Fibroblast of skin of left biceps (primary cell): ENCODE measurements at regions not wholly inside any gene's neighbourhood (a gene's known extent, or its start where the extent isn't known, plus 50 kb on each side); places are given as distances from the start of the nearest gene placed in this dataset.
"Not testable (repeated sequence)": the region's sequence is repeated elsewhere in the genome, so short reads cannot be mapped to it uniquely, and the experiment has no call there.

ENCODE experiments used
- DNase-seq, 2 experiments: peaks; one replicate each; pipeline ENCODE4 v3.0.0-alpha.2; 2013; ENCODE audit warnings: low read depth in 2 of 2

GRCh38 chr3:95627293-95627692 is 1187.1 kb upstream of the EPHA6 start:
- DNase-seq = no peak

GRCh38 chr3:95627697-95628096 is 1186.7 kb upstream of the EPHA6 start:
- no peak for DNase-seq

- no peak for DNase-seq
These were observed 1184.6 kb upstream of the EPHA6 start for GRCh38 chr3:95629802-95630201.

- no peak for DNase-seq
These were observed 1169.1 kb upstream of the EPHA6 start for GRCh38 chr3:95645291-95645690.

GRCh38 chr3:95654570-95655362 is 1159.6 kb upstream of the EPHA6 start:
- no peak for DNase-seq

- no peak for DNase-seq
These were observed 1158.9 kb upstream of the EPHA6 start for GRCh38 chr3:95655363-95655986.

- no peak for DNase-seq
These were observed 1143.6 kb upstream of the EPHA6 start for GRCh38 chr3:95670765-95671164.

GRCh38 chr3:95673215-95673614 is 1141.2 kb upstream of the EPHA6 start:
- DNase-seq = no peak

- DNase-seq = no peak
These were observed 1108.5 kb upstream of the EPHA6 start for GRCh38 chr3:95705786-95706418.

GRCh38 chr3:95707268-95707667 is 1107.1 kb upstream of the EPHA6 start:
- no peak for DNase-seq

GRCh38 chr3:95710684-95711083 is 1103.7 kb upstream of the EPHA6 start:
- no peak for DNase-seq

GRCh38 chr3:95711789-95712188 is 1102.6 kb upstream of the EPHA6 start:
- no peak for DNase-seq

GRCh38 chr3:95715128-95715527 is 1099.3 kb upstream of the EPHA6 start:
- no peak for DNase-seq

GRCh38 chr3:95717048-95717447 is 1097.3 kb upstream of the EPHA6 start:
- no peak for DNase-seq

GRCh38 chr3:95718168-95718567 is 1096.2 kb upstream of the EPHA6 start:
- DNase-seq = no peak

GRCh38 chr3:95719481-95719880 is 1094.9 kb upstream of the EPHA6 start:
- DNase-seq = no peak

GRCh38 chr3:95721938-95722337 is 1092.5 kb upstream of the EPHA6 start:
- DNase-seq = no peak

- no peak for DNase-seq
These were observed 1088.6 kb upstream of the EPHA6 start for GRCh38 chr3:95725770-95726169.

GRCh38 chr3:95731753-95732152 is 1082.6 kb upstream of the EPHA6 start:
- no peak for DNase-seq

GRCh38 chr3:95733336-95733735 is 1081.1 kb upstream of the EPHA6 start:
- DNase-seq = no peak

- DNase-seq = no peak
These were observed 1076.3 kb upstream of the EPHA6 start for GRCh38 chr3:95738045-95738444.

GRCh38 chr3:95744896-95745295 is 1069.5 kb upstream of the EPHA6 start:
- not testable (repeated sequence) for DNase-seq

- no peak for DNase-seq
These were observed 1064.3 kb upstream of the EPHA6 start for GRCh38 chr3:95750097-95750496.
